HG03095 (cell line): ENCODE measurements at regions not wholly inside any gene's neighbourhood (a gene's known extent, or its start where the extent isn't known, plus 50 kb on each side); places are given as distances from the start of the nearest gene placed in this dataset.
"Not testable (repeated sequence)": the region's sequence is repeated elsewhere in the genome, so short reads cannot be mapped to it uniquely, and the experiment has no call there.

Experiments
- ATAC-seq: cut with Tn5 transposase; IDR thresholded peaks from one replicate; pipeline ENCODE4 v1.9.1; 2021; ENCODE audit warnings: moderate library complexity; ENCODE audit not compliant: unreplicated experiment

DNA sequence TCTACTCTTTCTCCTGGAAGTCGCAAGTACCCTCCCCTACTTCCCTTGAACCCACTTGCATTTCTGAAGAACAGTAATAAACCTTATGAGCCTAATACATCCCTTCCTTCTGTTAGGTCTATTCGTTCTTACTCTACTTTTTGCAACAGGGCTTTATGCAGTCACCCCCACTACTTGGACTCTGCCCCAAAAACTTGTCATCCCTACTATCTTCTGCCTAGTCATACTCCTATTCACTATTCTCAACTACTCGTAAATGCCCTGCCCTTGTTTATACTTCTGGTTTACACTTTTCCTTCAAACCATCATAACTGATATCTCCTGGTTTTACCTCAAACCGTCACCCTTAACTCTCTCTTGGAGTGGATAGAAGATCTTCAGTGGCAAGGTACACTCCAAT is 55.2 kb upstream of the SLIT2 start:
- no peak for ATAC-seq

DNA sequence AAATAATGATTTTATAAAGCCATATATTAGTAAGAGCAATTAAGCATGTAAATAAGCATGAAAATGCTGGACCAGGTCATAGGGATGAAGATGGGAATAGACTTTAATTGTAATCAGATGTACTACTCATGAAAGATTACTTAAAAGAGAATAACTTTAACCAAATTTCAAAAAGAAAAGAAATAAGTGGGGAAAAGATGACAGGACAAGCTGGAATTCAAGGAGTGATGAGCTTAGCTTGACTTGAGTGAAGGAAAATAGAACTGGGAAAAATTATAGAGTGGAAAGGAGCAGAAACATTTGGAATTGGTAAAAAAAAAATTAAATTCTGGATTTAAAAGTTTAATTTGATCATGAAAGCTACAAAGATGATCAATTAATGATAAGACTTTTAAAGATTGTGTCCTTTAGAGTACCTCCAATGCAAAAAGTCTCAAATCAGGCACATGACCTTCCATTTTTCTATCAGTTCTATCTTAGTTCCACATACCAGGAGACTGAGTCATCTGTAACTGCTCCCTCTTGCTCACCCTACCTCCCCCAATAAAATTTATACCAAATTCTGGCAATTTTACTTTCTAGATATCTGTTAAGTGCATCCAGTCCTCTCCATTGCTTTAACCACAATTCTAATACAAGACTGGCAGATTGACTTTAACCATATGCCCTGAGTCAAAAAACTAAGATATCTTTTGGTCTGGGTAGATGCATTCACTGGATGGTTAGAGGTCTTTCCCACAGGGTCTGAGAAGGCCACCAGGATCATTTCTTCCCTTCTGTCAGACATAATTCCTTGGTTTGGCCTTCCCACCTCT is 56.4 kb upstream of the SLIT2 start:
- ATAC-seq: no peak

DNA sequence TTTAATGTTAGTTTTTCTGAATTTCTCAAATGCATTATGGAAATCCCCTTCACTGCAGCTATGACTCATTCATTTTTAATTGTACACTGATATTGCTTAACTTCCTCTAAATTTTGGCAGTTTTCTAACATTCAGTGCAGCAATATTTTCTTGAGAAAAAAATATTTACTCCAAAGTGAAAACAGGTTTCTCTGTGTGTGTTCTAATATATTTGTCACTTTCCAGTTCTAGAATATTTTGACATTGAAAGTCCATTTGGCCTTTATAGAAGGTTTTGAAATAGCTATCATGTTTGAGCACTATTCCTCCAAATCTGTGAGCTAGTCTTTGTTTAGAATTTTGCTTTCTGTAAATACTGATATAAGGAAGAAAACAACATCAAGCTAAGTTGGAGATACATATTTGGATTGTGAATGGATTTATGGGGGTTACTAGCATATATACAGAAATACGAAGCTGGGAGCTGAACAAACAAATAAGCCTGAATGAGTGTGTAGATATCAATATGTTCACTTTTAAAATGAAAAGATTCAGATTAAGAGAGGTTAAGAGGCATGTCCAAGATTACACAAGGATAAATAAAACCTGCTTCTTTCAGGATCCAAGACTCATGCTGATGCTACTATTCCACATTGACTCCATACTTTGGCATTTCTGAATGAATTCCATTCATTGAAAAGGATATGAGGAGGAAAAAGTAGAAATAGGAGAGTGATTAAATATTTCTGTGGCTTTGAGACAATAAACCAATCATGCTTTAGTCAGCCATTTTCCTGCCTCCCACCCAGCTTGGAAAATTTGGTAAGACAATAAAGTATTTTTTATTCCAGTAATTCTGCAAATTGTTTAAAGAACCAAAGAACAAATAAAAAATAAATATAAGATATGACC is 57.3 kb upstream of the SLIT2 start:
- ATAC-seq: no peak

DNA sequence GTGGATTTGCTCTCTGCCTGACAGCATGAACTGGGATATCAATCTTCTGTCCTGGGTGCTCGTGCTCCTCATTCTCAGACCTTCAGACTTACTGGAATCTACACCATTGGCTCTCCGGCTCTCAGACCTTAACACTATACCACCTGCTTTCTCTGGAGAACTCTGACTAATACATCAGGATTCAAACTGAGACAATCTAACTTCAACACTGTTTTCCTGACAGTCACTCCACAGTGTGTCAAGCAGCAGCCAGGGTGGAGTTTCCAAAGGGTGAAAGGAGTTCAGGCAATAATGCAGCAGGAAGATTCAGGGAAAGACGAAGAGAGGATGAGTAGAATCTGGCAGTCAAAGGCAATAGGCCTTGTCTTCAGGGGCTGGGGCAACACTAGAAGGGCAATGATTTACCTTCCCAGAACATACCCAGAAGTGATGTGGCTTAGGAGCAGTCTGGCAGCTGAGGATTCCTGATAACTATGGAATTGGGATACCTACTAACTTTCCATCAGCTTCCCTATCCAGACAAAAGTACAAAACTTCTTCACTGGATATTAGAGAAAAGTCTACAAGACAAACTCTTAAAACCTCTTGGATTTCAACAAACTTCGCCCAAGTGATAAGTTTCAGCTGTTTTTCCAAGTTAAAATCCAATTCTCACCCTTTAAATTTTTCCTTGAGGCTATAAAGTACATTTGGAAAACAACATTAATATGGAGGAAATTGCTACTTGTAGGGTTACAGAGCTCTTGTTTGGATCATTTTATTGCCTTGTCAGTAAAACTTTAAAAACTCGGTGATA is 58.4 kb upstream of the SLIT2 start:
- no peak for ATAC-seq

DNA sequence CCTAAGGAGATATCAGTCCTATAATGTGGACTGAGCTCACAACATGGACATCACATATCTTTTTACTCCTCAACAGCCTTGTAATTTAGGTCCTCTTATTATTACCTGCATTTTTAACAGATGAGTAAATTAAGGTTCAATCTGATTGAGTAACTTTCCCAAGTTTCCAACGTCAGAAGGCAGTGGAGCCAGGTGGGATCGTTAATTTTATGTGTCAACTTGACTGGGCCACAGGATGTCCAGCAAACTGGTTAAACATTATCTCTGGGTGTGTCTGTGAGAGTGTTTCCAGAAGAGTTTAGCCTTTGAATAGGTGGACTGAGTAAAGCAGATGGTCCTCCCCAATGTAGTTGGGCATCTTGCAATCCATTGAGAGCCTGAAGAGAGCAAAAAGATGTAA is 59.0 kb upstream of the SLIT2 start:
- no peak for ATAC-seq

DNA sequence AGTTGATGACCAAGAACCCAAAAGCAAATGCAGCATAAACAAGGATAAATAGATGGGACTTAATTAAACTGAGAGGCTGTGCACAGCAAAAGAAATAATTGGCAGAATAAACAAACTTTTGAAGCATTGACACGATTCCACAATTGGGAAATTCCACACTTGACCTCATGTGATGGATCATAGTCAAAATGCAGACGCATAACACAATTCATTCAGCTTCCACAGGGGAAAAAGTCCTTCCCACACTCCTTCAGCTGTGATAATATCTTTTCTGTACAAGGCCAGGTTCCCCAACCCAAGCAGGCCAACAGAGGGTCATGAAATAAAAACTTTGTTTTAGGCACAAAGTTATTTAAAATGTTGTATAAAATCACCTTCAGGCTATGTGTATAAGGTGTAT is 66.6 kb upstream of the SLIT2 start:
- ATAC-seq: no peak

DNA sequence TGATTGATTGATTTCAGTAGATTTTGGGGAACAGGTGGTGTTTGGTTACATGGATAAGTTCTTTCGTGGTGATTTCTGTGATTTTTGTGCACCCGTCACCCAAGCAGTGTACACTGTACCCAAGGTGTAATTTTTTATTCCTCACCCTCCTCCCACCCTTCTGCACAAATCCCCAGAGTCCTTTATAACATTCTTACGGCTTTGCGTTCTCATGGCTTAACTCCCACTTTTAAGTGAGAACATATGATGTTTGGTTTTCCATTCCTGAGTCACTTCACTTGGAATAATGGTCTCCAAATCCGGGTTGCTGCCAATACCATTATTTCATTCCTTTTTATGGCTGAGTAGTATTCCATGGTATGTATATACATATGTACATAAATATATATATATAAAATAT is 68.6 kb upstream of the SLIT2 start:
- not testable (repeated sequence) for ATAC-seq

DNA sequence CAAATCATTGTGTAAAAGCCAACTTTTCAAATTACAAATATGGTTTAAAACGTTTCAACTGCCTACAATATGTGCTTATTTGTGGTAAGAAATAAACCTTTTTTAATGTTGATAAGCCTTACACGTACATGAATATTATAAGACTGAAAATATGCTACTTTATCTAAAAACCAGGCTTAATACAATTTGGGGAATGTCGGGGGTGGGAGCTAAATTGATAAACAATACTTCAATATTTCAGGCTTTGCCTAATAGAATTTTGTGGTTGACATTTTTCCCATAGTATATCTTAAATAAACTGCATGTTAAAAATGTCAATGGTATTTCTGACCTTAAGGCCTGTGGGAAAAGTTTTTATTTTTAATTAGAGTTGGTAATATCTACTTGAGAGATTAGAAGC is 69.8 kb upstream of the SLIT2 start:
- no peak for ATAC-seq

DNA sequence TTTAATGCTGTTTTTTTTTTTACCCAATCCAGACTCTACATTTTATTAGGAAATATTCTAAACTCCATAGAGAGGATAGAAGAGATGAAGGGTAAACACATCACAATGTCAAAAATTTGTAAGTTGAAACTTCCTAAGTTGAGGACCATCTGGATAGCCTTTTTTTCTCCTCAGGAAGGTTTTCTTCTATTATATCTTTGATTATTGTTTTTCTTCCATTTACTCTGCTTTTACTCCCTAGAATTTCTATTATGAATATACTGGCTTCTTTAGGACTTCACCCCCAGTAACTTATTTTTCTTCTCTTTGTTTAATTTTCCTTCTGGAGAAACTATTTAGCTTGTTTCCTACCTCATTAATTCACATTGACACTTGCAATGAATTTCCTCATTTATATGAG is 71.2 kb upstream of the SLIT2 start:
- no peak for ATAC-seq

DNA sequence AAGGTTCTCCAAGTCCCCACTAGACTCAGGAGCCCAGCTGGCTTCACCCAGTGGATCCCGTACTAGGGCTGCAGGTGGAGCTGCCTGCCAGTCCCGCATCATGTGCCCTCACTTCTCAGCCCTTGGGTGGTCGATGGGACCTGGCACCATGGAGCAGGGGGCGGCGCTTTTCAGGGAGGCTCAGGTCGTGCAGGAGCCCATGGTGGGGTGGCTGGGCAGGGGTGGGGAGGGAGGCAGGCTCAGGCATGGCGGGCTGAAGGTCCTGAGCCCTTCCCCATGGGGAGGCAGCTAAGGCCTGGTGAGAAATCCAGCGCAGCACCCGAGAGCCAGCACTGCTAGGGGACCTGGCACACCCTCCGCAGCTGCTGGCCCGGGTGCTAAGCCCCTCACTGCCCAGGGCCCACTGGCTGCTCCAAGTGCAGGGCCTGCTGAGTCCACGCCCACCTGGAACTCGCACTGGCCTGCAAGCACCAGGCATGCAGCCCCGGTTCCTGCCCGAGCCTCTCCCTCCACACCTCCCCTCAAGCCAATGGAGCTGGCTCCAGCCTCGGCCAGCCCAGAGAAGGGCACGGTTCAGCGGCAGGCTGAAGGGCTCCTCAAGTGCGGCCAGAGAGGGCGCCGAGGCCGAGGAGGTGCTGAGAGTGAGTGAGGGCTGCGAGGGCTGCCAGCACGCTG is 72.7 kb upstream of the SLIT2 start:
- ATAC-seq: no peak

DNA sequence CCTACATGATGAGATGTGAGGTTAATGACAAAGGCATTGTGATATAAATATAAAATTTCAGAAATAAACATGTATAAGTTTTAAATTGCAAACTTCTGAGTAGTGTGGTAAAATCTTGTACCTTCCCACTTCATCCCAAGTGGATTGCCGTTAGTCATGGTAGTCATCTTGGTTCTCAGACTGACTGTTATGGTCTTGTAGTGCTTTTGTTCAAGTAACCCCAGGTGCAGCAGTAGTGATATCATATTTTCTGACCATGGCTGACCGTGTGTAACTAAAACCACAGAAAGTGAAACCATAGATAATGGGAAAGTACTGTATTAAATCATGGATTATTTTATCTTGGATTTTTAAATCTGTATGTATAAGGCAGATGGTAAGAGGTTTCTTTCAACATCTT is 74.8 kb upstream of the SLIT2 start:
- ATAC-seq: no peak

DNA sequence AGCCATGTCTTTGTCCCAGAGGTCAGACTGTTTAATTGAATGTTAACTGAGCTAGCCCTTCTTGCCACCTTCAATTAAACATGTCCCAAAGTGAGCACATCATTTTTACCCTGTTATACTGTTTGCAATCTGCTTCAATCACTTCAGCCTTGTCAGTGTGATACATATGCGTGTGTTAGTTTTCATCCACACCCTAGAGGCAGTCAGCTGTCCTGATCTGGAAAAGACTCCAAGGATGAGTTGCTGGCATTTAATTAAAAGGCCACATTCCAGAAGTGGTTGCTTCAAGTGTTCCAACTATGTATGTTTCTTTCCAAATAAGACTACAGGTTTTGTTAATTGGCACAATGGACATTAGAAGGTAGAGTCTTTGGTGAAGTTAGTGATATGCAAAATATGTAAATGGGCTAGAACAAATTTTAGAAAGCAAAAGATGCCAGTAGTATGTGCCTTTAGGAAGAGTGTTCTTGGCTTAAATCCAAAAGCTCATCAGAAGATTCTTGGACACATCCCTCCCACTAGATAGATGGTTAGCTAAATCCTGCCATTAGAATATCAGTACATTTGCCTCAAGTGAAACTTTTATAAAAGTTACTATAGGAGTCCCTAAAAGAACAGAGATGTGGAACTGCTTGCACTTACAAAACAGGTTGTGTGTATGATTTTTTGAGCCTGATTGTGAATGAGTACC is 79.5 kb upstream of the SLIT2 start:
- ATAC-seq: no peak

DNA sequence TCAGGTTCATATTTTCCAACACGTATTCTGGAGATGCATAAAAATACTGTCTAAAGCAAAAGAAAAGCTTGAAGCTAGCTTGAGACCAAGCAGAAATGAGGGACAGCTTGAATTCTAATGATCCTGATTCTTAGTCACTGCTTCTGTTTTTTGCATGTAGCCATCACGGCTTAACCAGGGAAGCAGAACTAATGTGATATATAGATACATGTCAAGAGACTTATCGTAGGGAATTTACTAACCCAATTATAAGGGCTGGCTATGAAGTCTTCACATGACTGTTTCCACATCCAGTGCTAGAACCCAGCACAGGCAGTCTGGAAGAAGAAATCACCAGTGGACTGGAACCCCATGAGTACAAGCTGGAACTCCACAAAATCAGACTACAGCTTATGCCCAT is 85.2 kb upstream of the SLIT2 start:
- ATAC-seq: no peak

DNA sequence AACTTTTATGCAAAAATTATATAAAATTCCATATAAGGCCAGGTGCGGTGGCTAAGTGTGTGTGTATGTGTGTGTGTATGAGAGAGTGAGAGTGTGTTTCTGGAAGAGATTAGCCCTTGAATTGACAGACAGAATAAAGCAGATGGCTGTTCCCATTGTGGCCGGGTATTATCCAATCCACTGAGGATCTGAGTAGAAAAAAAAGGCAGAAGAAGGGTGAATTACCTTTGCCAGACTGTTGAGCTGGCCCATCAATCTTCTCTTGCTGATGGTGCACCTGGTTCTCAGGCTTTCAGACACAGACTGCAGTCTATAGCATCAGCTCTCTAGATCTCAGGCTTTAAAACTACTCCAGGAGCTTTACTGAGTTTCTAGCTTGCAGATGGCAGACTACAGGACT is 92.2 kb upstream of the SLIT2 start:
- no peak for ATAC-seq

DNA sequence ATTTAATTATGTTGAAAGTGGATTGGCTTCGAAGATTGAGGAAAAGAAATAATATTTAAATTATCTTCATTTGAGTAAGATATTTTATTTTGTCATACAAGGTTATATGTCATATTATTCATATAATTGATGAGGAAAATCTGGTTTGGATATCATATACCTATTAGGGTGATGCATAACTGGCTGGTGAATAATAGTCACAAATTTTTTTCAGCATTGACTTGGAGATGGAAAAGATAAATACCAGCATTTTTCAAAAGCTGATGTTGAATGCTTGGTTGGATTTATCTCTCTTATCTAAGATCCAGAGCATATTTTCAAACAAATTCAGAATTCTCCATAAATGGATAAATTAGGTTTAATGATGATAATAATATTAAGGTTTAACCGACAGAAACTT is 93.5 kb upstream of the SLIT2 start:
- no peak for ATAC-seq

DNA sequence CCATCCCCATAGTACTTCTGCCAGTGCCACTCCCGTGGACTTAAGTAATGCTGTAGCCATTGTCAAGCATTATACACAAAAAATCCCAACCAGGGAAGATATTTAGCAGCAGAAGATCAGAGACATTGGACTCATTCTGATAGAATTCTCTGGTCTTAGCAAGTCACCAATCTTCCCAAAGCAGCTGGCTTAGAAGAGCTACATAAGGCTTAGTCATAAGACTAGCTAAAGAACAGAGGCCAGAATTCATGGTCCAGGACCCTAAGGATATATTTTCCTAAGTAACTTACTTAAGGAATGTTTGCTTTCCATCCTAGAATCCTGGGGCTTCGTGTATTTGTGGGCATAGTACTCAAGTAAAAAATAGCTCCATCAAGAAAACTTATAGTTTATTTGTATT is 100.3 kb upstream of the SLIT2 start:
- ATAC-seq: no peak

DNA sequence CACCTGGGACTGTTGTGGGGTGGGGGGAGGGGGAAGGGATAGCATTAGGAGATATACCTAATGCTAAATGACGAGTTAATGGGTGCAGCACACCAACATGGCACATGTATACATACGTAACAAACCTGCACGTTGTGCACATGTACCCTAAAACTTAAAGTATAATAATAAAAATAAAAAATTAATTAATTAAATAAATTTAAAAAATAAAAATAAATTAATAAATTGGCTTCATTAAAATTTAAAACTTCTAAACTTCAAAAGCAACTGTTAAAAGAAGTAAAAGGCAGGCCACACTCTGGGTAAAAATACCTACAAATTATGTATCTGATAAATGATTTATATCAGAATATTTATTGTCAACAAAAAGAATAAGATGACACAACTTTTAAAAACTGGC is 102.6 kb upstream of the SLIT2 start:
- ATAC-seq: not testable (repeated sequence)

DNA sequence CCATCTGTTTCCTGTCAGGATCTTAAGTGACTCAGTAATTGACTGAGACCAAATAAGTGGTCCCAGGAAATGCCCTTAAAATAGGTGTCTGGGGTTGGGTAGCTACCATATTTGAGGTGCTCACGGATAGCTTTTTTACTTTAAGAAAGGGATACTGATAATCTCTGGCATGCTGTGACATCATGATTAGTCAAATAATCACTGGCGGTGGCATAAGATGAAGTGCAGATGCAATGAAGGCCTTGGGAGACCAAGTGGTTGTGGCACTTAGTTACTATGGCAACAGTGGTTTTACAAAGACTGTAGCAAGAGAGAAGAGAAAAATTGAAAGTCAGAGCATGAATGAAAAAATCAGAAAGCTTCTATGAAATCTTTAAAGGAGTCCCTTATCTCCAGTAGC is 114.5 kb upstream of the SLIT2 start:
- ATAC-seq: no peak

DNA sequence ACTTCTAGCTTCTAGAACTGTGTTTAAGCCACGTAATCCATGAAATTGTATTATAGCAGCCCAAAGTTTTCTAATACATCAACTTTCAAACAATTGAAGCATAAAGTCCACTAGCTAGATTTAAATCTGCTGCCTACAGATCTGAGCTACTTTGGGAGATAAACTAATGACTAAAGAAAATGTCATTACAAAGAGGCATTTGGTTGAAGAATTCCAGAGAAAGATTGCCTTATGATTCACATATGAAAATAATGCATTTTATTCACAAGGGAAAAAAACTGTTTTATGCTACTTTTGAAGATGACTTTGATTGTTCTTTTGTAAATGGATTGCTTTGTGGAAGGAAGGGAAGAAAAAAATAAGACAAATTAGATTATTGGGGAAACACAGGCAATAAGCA is 124.1 kb upstream of the SLIT2 start:
- no peak for ATAC-seq

DNA sequence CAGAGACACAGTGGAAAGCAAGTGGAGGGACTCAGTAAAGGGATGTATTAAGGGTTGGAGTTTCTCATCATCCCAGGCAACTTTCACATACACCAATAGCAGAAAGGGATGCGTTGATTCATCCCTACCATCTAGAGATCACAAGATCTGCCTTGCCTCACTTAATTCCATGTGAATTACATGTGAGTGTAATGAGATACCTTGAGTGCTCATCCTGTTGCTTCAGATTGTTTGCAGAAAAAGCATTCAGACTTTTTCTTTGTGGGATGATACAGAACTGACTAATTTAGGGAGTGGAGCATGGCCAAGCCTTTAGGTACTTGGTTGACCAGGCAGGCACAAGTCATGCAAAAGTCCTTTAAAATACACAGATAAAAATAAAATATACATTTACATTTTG is 124.8 kb upstream of the SLIT2 start:
- ATAC-seq: no peak
